ENCODE measurements at regions not wholly inside any gene's neighbourhood (a gene's known extent, or its start where the extent isn't known, plus 50 kb on each side); places are given as distances from the start of the nearest gene placed in this dataset.

DNA sequence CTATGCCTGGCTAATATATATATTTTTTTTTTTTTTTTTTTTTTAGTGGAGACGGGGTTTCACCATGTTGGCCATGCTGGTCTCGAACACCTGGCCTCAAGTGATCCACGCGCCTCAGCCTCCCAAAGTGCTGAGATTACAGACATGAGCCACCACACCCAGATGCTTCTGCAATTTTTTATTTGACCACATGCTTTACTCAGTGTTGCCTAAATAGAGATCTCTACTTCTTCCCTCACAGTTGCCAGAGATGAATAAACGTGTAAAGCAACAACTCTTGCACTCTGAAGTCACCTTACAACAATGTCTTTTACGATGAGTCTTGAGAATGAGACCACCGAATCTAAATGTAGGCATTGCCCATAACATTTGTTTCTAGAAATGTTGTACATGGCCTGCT, 107.9 kb upstream of the FRMD4A start:
- intact Hi-C loops (cut with micrococcal nuclease; ENCODE audit: unreplicated experiment), result no loop called here

DNA sequence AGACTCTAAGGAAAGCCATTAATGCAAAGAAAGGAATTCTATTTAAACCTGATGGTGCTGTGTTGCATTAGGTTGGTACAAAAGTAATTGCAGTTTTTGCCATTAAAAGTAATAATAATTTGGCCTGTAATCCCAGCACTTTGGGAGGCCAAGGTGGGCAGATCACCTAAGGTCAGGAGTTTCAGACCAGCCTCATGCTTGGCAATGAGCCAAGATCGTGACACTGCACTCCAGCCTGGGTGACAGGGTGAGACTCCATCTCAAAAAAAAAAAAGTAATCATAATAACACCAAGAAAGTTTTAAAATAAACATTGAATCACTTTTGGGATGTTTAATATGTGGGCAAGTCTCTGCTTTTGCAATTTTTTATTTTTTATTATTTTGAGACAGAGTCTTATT, 107.3 kb upstream of the FRMD4A start:
- CTCF ChIA-PET, result no interaction called here
- DNase-seq (ENCODE audit: low spot score), result no peak
- TF ChIP-seq, protein P1, sequence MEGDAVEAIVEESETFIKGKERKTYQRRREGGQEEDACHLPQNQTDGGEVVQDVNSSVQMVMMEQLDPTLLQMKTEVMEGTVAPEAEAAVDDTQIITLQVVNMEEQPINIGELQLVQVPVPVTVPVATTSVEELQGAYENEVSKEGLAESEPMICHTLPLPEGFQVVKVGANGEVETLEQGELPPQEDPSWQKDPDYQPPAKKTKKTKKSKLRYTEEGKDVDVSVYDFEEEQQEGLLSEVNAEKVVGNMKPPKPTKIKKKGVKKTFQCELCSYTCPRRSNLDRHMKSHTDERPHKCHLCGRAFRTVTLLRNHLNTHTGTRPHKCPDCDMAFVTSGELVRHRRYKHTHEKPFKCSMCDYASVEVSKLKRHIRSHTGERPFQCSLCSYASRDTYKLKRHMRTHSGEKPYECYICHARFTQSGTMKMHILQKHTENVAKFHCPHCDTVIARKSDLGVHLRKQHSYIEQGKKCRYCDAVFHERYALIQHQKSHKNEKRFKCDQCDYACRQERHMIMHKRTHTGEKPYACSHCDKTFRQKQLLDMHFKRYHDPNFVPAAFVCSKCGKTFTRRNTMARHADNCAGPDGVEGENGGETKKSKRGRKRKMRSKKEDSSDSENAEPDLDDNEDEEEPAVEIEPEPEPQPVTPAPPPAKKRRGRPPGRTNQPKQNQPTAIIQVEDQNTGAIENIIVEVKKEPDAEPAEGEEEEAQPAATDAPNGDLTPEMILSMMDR (conservative IDR thresholded peaks at IDR 0.05; ENCODE audit: low read depth, low read length), result no peak
- TF ChIP-seq EZH2 (IDR thresholded peaks at IDR 0.05; ENCODE audit: borderline replicate concordance, low read depth, low read length, poor library complexity, severe bottlenecking), result no peak

More for the DNA sequence above, 107.9 kb upstream of the FRMD4A start:
- TF ChIP-seq, protein P1 (conservative IDR thresholded peaks at IDR 0.05; ENCODE audit: low read depth, low read length), result no peak
- no peak for TF ChIP-seq EZH2 (IDR thresholded peaks at IDR 0.05; ENCODE audit: borderline replicate concordance, low read depth, low read length, poor library complexity, severe bottlenecking)
- no peaks in the 10 kb centered on the region for H3K27me3 ChIP-seq (replicated peaks; ENCODE audit: insufficient read depth, low read depth, low read length, poor library complexity)
- ChIA-PET CTCF (no interaction called here), POLR2A (ENCODE audit: low non-redundant PET) (no interaction called here)
- no peaks in the 10 kb centered on the region for H3K36me3 ChIP-seq (ENCODE audit: insufficient read depth, low read length, poor library complexity, severe bottlenecking)
- no peaks in the 10 kb centered on the region for H3K9me3 ChIP-seq (ENCODE audit: low read depth, low read length, poor library complexity, severe bottlenecking)
- no TSS peak for BruUV-seq (replicated peaks)
- DNase-seq (ENCODE audit: low spot score), result no peak
- no peak overlapping the region for H3K27ac ChIP-seq (ENCODE audit: low read depth, low read length, poor library complexity, severe bottlenecking)
- no peaks in the 10 kb centered on the region for H3K4me1 ChIP-seq (ENCODE audit: insufficient read depth, low read length, poor library complexity, severe bottlenecking)
- H3K4me3 ChIP-seq (ENCODE audit: low read depth, low read length, poor library complexity, severe bottlenecking), result no peak overlapping the region

DNA sequence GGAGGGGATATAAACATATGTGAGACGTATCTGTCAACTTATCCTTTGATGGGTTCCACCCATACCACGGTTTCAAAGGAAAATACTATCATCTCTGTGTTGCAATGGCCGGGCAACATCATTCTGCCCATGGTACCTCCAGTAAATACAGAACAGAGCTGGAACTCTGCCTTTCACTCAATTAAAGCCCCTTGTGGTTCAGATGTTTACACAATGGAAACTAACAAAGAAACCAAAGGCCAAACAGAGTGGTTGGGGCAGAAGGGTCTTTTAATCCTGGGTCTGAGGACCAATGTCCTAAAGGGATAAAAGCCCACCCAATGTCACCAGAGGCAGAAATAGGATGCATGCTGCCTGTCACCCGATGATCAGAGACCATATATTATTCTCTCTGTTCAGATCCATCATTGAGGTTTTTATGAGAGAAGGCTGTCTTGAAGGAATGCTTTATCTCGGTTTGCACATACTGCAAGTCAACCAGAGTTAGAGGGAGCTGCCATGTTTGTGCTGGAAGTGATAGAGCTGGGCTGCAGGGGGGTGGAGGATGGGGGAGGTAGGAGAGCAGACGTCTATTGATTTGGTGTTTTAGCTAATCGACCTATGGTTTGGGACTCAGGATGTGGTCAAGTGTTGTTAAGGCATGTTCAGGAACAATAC, 105.4 kb upstream of the FRMD4A start:
- DNase-seq (ENCODE audit: low spot score), result no peak
- BruUV-seq (replicated peaks), result no TSS peak
- Histone ChIP-seq H3K9me3 (ENCODE audit: low read depth, low read length, poor library complexity, severe bottlenecking) (no peaks in the 10 kb centered on the region), H3K27ac (ENCODE audit: low read depth, low read length, poor library complexity, severe bottlenecking) (no peak overlapping the region), H3K36me3 (ENCODE audit: insufficient read depth, low read length, poor library complexity, severe bottlenecking) (no peaks in the 10 kb centered on the region), H3K4me3 (ENCODE audit: low read depth, low read length, poor library complexity, severe bottlenecking) (no peak overlapping the region), H3K4me1 (ENCODE audit: insufficient read depth, low read length, poor library complexity, severe bottlenecking) (no peaks in the 10 kb centered on the region), H3K27me3 (replicated peaks; ENCODE audit: insufficient read depth, low read depth, low read length, poor library complexity) (no peaks in the 10 kb centered on the region)
- TF ChIP-seq EZH2 (IDR thresholded peaks at IDR 0.05; ENCODE audit: borderline replicate concordance, low read depth, low read length, poor library complexity, severe bottlenecking), result no peak
- TF ChIP-seq, protein P1 (conservative IDR thresholded peaks at IDR 0.05; ENCODE audit: low read depth, low read length), result no peak
- ChIA-PET POLR2A (ENCODE audit: low non-redundant PET) (no interaction called here), CTCF (no interaction called here)
- intact Hi-C loops (cut with micrococcal nuclease; ENCODE audit: unreplicated experiment), result no loop called here

More for the DNA sequence above, 107.3 kb upstream of the FRMD4A start:
- intact Hi-C loops (cut with micrococcal nuclease; ENCODE audit: unreplicated experiment), result no loop called here
- BruUV-seq (replicated peaks), result no TSS peak
- POLR2A ChIA-PET (ENCODE audit: low non-redundant PET), result no interaction called here
- H3K27ac ChIP-seq (ENCODE audit: low read depth, low read length, poor library complexity, severe bottlenecking), result no peak overlapping the region
- no peaks in the 10 kb centered on the region for H3K36me3 ChIP-seq (ENCODE audit: insufficient read depth, low read length, poor library complexity, severe bottlenecking)
- no peaks in the 10 kb centered on the region for H3K27me3 ChIP-seq (replicated peaks; ENCODE audit: insufficient read depth, low read depth, low read length, poor library complexity)
- no peak overlapping the region for H3K4me3 ChIP-seq (ENCODE audit: low read depth, low read length, poor library complexity, severe bottlenecking)
- H3K4me1 ChIP-seq (ENCODE audit: insufficient read depth, low read length, poor library complexity, severe bottlenecking), result no peaks in the 10 kb centered on the region
- no peaks in the 10 kb centered on the region for H3K9me3 ChIP-seq (ENCODE audit: low read depth, low read length, poor library complexity, severe bottlenecking)

Measured in A673 (cell line).